Peyer's patch (tissue), 4 donors: ENCODE measurements at regions not wholly inside any gene's neighbourhood (a gene's known extent, or its start where the extent isn't known, plus 50 kb on each side); places are given as distances from the start of the nearest gene placed in this dataset.

Source experiments
- POLR2A ChIP-seq, 2 donors: fragments of 450-650 bp; IDR thresholded peaks; one replicate each; pipeline ENCODE4 v1.5.1; 2017; ENCODE audit warnings: antibody characterized with exemption in 2 of 2, mild to moderate bottlenecking in 2 of 2, moderate library complexity in 2 of 2
- TF ChIP-seq, protein P1 (sequence below), 6 experiments: fragments of 450-650 bp in 4 of 6; fragments of 200-600 bp in 2 of 6; sonication (generic) in 1 of 6; IDR thresholded peaks; one replicate each; pipeline ENCODE4 v1.5.1; 2017 to 2019; ENCODE audit warnings: antibody characterized with exemption in 6 of 6, mild to moderate bottlenecking in 3 of 6, moderate library complexity in 1 of 6

DNA sequence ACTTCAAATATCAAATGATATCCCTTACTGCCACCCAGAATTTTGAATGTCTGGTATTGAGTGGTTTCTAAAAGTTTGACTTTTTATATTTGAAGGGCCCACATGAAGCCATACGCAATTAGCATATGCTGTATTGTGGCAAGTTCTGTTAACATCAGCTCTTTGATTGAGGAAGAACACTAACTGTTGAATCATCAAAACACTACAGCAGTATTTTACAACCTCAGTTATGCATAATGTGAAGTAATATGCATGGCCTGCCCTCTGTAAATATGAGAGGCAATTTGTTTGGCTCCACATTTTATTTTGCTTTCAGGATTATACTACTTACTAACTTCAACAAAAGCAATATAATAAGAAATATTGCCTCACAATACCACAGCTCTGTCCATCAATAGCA, 62.2 kb upstream of the DMD start:
- TF ChIP-seq, protein P1, sequence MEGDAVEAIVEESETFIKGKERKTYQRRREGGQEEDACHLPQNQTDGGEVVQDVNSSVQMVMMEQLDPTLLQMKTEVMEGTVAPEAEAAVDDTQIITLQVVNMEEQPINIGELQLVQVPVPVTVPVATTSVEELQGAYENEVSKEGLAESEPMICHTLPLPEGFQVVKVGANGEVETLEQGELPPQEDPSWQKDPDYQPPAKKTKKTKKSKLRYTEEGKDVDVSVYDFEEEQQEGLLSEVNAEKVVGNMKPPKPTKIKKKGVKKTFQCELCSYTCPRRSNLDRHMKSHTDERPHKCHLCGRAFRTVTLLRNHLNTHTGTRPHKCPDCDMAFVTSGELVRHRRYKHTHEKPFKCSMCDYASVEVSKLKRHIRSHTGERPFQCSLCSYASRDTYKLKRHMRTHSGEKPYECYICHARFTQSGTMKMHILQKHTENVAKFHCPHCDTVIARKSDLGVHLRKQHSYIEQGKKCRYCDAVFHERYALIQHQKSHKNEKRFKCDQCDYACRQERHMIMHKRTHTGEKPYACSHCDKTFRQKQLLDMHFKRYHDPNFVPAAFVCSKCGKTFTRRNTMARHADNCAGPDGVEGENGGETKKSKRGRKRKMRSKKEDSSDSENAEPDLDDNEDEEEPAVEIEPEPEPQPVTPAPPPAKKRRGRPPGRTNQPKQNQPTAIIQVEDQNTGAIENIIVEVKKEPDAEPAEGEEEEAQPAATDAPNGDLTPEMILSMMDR (IDR thresholded peaks at IDR 0.05), result no peak
- no peak for TF ChIP-seq POLR2A (IDR thresholded peaks at IDR 0.05)
